AG10803 (cell line): ENCODE measurements at regions not wholly inside any gene's neighbourhood (a gene's known extent, or its start where the extent isn't known, plus 50 kb on each side); places are given as distances from the start of the nearest gene placed in this dataset.
A peak's percentile ranks its signal among the peaks of the same experiment; 100 is the strongest.

ENCODE experiments used
- DNase-seq: peaks from one replicate; pipeline ENCODE4 v3.0.0; 2010; ENCODE audit warnings: low read depth
- H3K4me3 ChIP-seq: 2 replicates; pipeline ENCODE4 v1.5.1; 2011; ENCODE audit warnings: mild to moderate bottlenecking, low read length, control low read depth
- CTCF ChIP-seq: conservative IDR thresholded peaks from 2 replicates; pipeline ENCODE4 v1.5.1; 2011; ENCODE audit warnings: mild to moderate bottlenecking, low read length, control low read depth, inconsistent platforms

GRCh38 chr18:55018602-55019001 lies 59.3 kb upstream of the CCDC68 start:
- no peak overlapping the region for H3K4me3 ChIP-seq
- peak; percentile 64 for DNase-seq
- no peak for TF ChIP-seq CTCF

- H3K4me3 ChIP-seq: no peak overlapping the region
- no peak for DNase-seq
- TF ChIP-seq CTCF: no peak
Observed at GRCh38 chr18:55014095-55014494, 54.8 kb upstream of the CCDC68 start.

- DNase-seq: no peak
- H3K4me3 ChIP-seq: no peak overlapping the region
- no peak for TF ChIP-seq CTCF
Observed at GRCh38 chr18:55013685-55014084, 54.4 kb upstream of the CCDC68 start.

- no peak overlapping the region for H3K4me3 ChIP-seq
Observed at GRCh38 chr18:55013086-55013485, 53.8 kb upstream of the CCDC68 start.

GRCh38 chr18:55012008-55012407 lies 52.7 kb upstream of the CCDC68 start:
- no peak for TF ChIP-seq CTCF
- no peak overlapping the region for H3K4me3 ChIP-seq
- DNase-seq: peak; percentile 61

More at GRCh38 chr18:55013086-55013485, 53.8 kb upstream of the CCDC68 start:
- no peak for TF ChIP-seq CTCF
- DNase-seq: no peak
